HG02610 (cell line): ENCODE measurements at regions not wholly inside any gene's neighbourhood (a gene's known extent, or its start where the extent isn't known, plus 50 kb on each side); places are given as distances from the start of the nearest gene placed in this dataset.
"Not testable (repeated sequence)": the region's sequence is repeated elsewhere in the genome, so short reads cannot be mapped to it uniquely, and the experiment has no call there.

Experiments
- ATAC-seq: cut with Tn5 transposase; IDR thresholded peaks from one replicate; pipeline ENCODE4 v1.9.1; 2021; ENCODE audit warnings: mild to moderate bottlenecking, moderate library complexity; ENCODE audit not compliant: unreplicated experiment

DNA sequence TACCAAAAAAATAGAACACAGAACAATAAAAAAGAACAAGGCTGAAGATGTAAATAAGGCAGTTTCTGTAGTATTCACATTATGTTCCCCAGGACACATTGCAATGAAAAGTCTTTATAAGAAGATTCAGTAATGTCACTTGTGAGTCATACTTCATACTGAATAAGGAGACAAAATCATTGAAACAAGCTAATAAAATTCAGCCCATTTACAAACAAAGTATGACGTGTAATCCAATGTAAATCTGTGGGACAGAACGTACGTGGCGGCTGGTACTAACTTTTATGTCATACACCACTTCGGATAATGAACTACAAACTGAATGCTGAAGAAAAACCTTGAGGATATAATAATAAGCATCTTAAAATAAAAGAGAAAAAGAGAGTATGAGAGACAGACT lies 512.8 kb upstream of the MIR17HG start:
- ATAC-seq, result no peak

DNA sequence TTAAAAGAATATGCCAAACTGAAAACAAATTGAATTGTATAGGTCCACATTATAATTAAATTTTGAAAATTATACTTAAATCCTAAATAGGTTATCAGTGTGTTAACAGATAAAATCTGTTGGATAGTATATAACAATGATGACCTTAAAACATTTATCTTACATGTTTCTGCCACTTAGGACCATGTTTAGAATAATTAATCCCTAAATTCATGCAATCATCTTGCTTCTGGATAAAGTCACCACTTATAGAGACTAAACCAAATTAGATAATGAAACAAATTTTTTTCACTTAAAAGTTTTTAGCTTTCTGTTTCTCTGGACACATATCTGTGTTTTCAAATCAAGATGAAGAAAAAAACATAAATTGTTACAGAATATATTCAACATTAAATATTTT lies 511.7 kb upstream of the MIR17HG start:
- no peak for ATAC-seq

DNA sequence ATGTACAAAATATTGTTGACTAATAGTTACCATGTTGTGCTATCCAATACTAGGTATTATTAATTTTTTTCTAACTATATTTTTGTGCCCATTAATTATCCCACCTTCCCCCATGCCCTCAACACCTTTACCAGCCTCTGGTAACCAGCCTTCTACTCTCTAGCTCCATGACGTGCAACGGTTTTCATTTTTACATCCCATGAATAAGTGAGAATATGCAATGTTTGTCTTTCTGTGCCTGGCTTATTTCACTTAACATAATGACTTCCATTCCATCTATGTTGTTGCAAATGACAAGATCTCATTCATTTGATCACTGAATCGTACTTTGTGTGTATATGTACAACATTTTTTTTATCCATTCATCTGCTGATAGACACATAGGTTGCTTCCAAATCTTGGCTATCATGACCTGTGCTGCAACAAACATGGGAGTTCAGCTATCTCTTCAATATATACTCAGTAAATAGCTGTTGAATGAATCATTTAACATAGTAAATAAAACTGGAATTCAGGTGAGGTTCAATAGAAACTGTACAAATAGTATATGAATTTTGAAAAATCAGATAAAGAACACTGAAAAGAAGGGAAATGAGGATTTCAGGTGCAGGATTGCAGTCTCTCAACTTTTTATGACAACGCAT lies 509.0 kb upstream of the MIR17HG start:
- no peak for ATAC-seq

DNA sequence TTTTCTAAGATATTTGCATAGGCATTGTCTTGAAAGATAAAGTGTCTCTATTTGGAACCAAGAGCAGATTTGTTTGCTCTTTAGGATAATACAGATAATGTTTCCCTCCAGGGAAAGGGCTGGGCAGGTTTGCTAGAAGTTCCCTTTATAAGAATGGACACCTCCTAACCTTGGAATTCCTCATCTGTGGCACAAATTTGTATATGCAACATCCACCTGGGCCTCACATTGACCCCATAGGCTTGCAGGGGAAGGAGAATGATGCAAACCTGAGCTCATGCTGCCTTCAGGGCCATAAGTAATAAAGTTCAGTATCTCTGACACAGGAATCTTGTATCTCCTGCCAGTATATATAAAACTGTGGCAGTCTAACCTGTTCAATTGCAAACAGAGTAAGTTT lies 508.4 kb upstream of the MIR17HG start:
- no peak for ATAC-seq

DNA sequence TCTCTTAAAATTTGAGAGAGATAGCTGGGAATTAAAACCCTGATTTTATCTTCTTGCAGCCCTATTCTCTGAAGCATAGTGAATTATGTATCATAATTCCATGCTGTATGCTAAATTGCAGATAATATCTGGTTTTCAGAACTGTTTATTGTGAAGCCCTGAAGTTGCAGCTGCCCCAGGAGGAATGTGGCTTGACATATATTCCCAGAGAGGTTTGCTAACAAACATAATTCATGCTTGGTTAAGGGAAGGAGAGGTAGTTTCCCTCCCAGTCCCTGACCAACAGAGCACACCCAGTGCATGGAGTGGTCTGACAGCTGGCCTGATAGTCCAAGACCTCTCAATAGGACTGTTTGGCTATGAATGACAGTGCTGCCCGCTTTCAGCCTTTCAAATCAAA lies 500.6 kb upstream of the MIR17HG start:
- ATAC-seq, result no peak

DNA sequence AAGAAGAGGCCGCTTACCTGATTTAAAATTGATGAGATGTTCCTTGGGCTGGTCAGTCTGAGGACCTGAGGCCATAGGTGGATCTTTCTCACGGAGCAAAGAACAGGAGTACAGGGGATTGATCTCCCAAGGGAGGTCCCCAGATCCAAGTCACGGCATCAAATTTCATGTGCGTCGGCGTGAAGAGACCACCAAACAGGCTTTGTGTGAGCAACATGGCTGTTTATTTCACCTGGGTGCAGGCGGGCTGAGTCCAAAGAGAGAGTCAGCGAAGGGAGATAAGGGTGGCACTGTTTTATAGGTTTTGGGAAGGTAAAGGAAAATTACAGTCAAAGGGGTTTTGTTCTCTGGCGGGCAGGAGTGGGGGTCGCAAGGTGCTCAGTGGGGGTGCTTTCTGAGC lies 493.8 kb upstream of the MIR17HG start:
- not testable (repeated sequence) for ATAC-seq

DNA sequence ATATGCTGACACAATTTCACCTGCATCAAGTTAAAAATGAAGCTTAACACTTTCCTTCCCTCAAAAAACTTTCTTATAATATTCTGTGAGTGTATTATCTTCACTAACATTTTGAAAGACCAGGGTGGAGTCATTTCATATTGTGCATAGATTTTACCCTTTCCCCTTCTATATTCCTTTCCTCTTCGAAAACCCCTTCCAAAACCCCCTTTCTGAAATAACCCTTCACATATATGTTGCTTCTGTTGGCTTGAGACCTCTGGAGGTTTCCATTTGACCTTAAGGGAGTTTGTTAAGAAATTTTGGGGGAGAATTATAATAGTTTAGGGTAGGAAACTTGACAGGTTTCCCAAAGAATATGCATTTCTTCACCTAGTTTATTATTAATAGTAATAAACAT lies 489.6 kb upstream of the MIR17HG start:
- ATAC-seq, result peak; percentile 75

DNA sequence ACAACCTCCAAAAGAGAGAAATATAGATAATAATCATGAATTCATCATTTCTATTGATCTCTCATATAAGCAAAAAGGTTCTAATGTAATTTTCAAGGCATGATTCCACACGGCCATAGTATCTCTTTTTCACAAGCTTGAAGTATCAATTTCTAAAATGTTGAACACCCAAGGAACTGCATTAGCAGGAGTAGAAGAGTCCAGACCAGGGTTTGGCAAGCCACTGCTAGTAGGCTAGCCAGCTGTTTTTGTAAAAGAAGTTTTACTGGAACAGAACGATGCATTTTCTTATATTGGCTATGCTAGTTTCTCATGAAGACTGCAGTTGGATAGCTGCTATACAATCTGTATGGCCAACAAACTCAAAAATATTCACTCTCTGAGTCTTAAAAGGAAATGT lies 481.5 kb upstream of the MIR17HG start:
- no peak for ATAC-seq

DNA sequence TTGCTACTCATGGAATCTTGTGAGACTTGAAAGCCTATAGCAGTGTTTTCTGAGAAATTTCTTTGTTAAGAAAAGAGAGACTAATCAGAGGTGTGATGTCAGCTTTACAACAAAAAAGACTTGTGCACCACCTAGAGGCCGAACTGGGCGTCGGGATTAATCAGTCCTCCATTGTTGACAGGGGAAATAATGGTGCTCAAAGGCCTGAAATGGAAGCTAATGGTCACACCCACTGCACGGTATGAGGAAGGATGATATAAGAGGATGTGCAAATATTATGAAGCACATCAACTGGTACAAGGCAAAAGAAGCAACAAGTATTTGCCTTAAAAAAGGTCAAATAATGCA lies 480.2 kb upstream of the MIR17HG start:
- peak; percentile 99 for ATAC-seq

DNA sequence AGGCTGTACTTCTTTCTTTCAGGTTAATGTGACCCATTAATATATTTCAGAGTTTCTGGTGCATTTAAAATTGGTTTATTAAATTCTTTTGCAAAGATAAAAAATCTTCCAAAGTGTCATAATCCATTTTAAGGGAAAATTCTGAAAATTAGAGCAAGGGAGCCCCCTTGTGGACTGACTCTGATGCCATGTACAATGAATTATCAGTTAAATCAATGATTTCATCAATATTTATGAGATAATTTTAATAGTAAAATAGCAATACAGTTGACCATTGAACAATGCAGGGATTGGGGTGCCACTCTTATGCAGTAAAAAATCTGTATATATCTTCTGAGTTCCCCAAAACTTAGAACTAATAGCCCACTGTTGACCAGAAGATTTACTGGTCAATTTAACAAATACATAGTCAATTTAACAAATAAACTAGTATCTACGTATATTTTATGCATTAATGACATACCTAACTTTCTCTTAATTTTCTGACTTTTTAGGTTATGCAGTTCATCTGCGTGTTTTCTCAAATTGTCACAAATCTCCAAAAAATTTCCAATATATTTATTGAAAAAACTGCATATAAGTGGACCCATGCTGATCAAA lies 479.1 kb upstream of the MIR17HG start:
- ATAC-seq, result no peak

DNA sequence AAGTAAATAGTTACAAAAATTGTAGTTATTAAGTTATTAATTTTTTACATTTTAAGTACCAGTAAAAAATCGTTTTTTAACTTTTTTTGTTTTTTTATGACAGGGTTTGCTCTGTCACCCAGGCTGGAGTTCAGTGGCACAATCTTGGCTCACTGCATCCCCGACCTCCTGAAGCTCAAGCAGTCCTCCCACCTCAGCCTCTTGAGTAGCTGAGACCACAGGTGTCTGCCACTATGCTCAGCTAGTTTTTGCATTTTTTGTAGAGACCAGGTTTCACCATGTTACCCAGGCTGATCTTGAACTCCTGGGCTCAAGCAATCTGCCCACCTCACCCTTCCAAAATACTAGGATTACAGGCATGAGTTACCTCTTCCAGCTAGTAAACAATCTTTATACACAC lies 477.9 kb upstream of the MIR17HG start:
- no peak for ATAC-seq

DNA sequence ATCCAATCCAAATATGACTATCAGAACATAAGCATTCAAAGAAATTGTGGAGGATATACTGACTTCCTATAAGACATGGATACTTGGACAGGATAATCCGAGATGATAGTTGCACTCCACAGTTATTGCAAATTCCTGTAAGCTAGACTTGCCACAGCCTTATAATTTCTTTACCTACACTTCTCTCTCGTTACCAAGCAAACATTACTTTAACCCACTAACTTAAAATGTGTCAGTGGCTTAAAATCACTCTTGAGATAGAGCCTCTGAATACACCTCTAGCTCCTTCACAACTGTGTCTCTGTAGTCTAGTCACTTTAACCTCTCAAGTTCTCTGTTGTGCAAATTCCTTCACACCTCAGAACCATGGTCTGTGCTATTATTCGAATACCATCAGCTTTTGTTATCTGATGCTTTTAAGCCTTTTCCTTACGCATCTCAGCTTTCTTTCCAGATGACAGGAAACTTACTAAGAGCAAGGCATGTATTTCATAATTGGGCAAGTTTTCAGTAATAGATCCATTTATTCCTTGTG lies 474.9 kb upstream of the MIR17HG start:
- no peak for ATAC-seq

DNA sequence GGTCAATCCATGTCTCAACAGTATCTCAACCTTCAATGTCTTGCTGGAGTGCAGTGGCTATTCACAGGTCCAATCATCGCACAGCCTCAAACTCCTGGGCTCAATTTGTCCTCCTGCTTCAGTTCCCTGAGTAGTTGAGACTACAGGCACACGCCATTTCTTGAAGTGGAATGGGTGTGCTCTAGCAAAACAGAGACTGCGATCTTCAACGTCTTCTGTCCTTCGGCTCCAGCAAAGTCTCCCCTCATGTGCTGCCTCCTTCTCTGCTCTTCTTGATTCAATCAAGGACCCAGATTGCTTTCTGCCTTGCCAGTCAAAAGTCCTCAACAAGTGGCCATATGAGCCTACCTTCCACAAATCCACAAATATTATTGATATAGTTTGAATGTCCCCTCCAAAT lies 466.7 kb upstream of the MIR17HG start:
- no peak for ATAC-seq

DNA sequence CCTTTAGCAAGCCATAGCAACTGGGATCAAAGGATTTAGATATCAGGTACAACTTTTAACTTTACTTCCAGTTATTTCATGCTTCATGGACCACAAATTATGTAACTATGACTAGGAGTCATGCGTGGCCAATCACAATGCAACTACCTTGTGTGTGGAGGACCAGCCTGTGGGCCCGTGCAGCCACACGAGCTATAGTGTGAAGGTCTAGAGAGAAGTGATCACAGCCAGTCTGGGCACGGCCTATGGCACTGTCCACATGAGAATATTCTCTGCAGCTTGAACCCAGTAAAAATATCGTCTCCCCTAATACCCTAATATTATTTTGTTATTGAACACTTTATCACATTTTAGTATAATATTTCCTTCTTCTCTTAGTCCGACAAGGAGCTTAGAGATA lies 464.9 kb upstream of the MIR17HG start:
- ATAC-seq, result no peak

DNA sequence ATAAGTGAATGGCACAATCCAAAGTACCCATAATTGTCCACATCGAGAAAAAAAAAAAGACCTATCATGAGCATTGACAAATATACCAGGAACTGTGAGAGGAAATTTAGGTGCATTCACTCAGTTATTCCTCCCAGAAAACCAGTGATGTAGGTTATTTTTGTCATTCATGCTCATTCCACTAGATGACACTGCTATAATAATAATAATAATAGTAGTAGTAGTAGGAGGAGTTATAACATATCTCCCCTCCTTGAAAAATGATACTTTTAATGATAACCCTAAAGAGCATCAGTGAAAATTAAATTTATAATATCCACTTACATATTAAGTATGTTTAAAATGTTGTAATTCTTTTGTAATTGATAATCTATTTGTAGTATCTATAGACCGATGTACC lies 463.9 kb upstream of the MIR17HG start:
- no peak for ATAC-seq

DNA sequence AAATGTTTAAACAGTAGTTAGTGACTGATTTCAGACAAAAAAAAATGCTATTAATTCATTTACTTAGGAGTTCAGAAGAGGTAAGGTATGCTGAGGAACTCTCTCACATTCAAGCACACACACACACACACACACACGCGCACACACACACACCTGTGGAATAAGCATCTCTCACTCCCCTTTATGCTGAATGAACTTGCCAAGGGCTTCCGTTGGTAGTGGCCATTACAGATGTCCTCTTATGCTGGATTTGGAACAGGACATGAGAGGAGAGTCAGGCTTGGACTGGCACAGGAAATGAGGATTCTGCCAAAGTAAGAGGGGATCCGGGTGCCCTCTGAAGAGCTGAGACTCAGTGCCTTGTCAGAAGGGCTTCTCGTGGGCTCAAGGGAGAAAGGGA lies 463.4 kb upstream of the MIR17HG start:
- ATAC-seq, result no peak

DNA sequence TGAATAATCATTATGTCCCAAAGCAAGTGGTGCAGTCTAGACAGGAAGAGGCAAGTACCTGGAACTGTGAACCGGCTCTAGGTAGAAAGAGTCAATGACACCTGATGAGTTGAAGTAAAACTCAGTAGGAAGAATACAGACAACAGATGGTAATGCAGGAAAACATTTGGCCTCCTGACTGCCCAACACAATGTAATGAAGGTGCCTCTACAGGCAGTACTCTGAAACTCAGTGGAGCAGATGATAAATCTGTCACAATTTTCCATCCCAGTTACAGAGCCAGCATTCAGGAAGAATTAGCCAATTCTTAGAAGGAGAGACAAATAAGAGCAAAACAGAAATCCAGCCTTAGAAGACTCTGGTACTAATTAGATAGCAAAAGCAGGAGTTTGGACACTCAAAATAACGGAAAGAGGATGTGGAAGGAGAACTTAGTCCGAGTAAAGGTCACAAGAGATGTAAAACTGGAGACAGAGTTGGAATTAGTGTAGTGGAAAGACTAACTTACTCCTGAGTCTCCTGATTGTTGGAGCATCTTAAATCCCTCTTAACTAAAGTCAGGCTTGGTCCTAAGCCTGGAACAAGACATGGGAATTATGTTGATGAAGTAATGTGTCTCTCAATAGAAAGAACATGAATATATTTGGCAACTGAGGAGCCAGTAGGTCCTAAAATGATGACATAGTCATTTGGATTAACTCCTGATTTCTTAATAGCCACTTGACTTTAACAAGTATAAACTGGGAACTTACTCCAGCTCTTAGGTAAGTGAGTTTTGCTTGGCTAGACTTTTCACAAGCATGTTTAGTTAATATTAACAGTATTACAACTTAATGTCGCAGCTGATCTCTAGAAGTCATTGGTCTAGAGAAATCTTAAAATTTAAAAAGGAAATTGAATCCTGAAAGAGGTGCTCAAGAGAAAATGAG lies 457.3 kb upstream of the MIR17HG start:
- ATAC-seq, result no peak

DNA sequence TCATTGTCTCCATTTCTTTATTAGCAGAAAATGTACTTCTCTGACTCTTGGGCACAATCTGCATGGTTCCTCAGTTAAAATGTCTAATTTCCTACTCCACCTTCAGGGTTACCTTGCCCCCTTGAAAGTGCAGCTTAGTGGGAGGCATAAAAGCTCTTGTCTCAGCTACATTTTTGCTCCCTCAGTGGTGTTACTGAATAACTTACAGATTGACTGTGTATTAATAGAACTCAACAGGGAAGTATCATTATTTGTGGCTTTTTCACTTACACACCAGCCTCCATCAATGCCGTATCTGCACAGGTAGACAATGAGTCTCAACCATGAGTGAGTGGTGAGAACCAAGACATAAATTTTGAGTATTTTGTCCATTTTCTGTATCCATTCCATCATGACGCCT lies 456.2 kb upstream of the MIR17HG start:
- ATAC-seq, result no peak

DNA sequence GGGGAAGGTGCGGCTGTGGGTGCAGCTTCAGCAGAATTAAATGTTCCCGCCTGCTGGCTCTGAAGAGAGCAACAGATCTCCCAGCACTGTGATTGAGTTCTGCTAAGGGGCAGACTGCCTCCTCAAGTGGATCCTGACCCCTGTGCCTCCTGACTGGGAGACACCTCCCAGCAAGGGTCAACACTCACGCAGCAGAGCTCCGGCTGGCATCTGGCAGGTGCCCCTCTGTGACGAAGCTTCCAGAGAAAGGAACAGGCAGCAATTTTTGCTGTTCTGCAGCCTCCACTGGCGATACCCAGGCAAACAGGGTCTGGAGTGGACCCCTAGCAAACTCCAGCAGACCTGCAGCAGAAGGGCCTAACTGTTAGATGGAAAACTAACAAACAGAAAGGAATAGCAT lies 454.3 kb upstream of the MIR17HG start:
- ATAC-seq, result not testable (repeated sequence)

DNA sequence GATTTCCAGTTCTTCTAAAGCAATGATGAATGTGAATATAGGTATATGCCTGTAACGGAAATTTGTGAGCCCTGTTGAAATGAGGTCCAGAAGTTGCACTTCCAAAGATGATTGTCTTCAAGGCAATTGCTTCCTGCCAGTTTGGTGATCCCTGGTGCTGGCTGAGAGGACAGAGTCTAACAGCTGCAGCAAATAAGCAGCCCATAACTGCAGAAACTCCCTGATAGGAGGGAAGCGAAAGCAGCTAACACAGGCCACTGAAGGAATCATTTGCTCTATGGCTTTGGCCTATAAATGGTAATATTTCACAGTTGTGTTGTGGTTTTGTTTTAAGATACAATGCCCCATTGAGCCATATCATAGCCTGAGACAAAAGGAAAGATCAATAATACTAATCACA lies 451.5 kb upstream of the MIR17HG start:
- no peak for ATAC-seq

DNA sequence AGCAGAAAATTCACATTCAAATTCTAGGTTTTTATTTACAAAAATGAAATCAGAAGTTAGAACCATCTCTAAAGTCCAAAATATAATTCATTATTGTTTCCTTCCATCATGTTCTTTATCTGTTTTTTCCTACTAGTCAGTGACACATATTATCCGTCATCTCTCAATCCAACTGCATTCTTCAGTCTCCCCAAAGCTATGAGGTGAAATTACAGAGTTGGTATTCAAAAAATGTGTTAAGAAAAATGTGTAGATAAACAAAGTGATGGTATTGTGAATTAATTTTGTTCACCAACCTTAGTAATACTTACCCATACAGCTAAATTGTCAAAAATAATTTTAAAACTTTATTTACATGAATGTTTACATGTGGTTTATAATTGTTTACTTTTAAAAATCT lies 448.7 kb upstream of the MIR17HG start:
- no peak for ATAC-seq

DNA sequence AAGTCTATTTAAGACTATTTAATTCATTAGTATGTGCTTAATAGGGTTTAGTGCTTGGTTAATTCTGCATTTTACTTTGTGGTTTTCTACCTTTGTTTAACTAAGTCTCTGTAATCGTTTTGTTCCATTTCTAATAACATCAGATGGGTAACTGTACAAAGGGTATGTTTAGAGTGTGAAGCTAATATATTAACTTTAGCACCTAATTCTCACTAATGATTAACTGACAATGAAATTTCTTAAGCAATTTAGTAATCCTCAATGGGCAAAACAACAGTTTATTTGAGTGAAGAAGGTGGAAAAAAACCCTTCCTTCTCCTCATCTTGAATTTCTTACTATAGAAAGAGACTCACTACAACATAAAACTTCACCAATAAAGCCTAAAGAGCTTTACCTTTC lies 448.1 kb upstream of the MIR17HG start:
- no peak for ATAC-seq
